H54 (cell line): ENCODE measurements at regions not wholly inside any gene's neighbourhood (a gene's known extent, or its start where the extent isn't known, plus 50 kb on each side); places are given as distances from the start of the nearest gene placed in this dataset.
"Not testable (repeated sequence)": the region's sequence is repeated elsewhere in the genome, so short reads cannot be mapped to it uniquely, and the experiment has no call there.

ENCODE experiments used
- DNase-seq: peaks from one replicate; pipeline ENCODE4 v3.0.0; 2011; ENCODE audit warnings: low spot score, mixed read lengths; ENCODE audit not compliant: insufficient read length
- FAIRE-seq: peaks from 3 replicates; lab custom pipeline; 2011; peaks lifted over from hg19 to GRCh38; lab: Jason Lieb, UNC
- POLR2A ChIP-seq: IDR thresholded peaks from 2 replicates; pipeline ENCODE4 v1.6.1; 2011; ENCODE audit warnings: low read depth, mild to moderate bottlenecking, low read length

GRCh38 chr3:6315906-6316305, 545.0 kb upstream of the GRM7 start:
- DNase-seq (no peak), FAIRE-seq (no peak)
- no peak for TF ChIP-seq POLR2A

- DNase-seq (no peak), FAIRE-seq (no peak)
- no peak for TF ChIP-seq POLR2A
Measured at GRCh38 chr3:6321999-6322398, 538.9 kb upstream of the GRM7 start.

- FAIRE-seq (no peak), DNase-seq (no peak)
- TF ChIP-seq POLR2A = no peak
Measured at GRCh38 chr3:6326771-6327170, 534.1 kb upstream of the GRM7 start.

GRCh38 chr3:6340980-6341325, 520.0 kb upstream of the GRM7 start:
- not testable (repeated sequence) for FAIRE-seq

GRCh38 chr3:6351752-6352151, 509.2 kb upstream of the GRM7 start:
- no peak for FAIRE-seq
- no peak for DNase-seq
- no peak for TF ChIP-seq POLR2A

More at GRCh38 chr3:6340980-6341325, 520.0 kb upstream of the GRM7 start:
- DNase-seq = not testable (repeated sequence)

- FAIRE-seq (no peak), DNase-seq (no peak)
- no peak for TF ChIP-seq POLR2A
Measured at GRCh38 chr3:6354653-6355052, 506.3 kb upstream of the GRM7 start.

GRCh38 chr3:6362406-6362805, 498.5 kb upstream of the GRM7 start:
- no peak for FAIRE-seq
- no peak for DNase-seq
- TF ChIP-seq POLR2A = no peak

- FAIRE-seq (no peak), DNase-seq (no peak)
- TF ChIP-seq POLR2A = no peak
Measured at GRCh38 chr3:6367171-6367570, 493.7 kb upstream of the GRM7 start.

GRCh38 chr3:6392123-6392522, 468.8 kb upstream of the GRM7 start:
- no peak for FAIRE-seq
- TF ChIP-seq POLR2A = no peak
- no peak for DNase-seq

- DNase-seq (no peak), FAIRE-seq (no peak)
- TF ChIP-seq POLR2A = no peak
Measured at GRCh38 chr3:6394944-6395343, 466.0 kb upstream of the GRM7 start.

GRCh38 chr3:6396631-6397030, 464.3 kb upstream of the GRM7 start:
- DNase-seq = no peak
- FAIRE-seq = no peak
- no peak for TF ChIP-seq POLR2A

- not testable (repeated sequence) for DNase-seq, FAIRE-seq
Measured at GRCh38 chr3:6402666-6403065, 458.2 kb upstream of the GRM7 start.

GRCh38 chr3:6406923-6407322, 454.0 kb upstream of the GRM7 start:
- FAIRE-seq, DNase-seq: not testable (repeated sequence)

GRCh38 chr3:6416049-6416661, 444.8 kb upstream of the GRM7 start:
- FAIRE-seq = no peak
- DNase-seq = no peak
- no peak for TF ChIP-seq POLR2A

- TF ChIP-seq POLR2A = no peak
- FAIRE-seq = no peak
Measured at GRCh38 chr3:6417174-6417573, 443.7 kb upstream of the GRM7 start.

GRCh38 chr3:6418485-6418884, 442.4 kb upstream of the GRM7 start:
- FAIRE-seq = no peak
- DNase-seq = no peak
- TF ChIP-seq POLR2A = no peak

More at GRCh38 chr3:6417174-6417573, 443.7 kb upstream of the GRM7 start:
- no peak for DNase-seq
